Stimulated activated naive B cell treated with anti-CD40 and anti-IgM and Interleukin-4, amounts not matched to agents 10 μg/mL and 1 μg/mL and 100 μg/mL, for 72 hours (primary cell): ENCODE measurements at regions not wholly inside any gene's neighbourhood (a gene's known extent, or its start where the extent isn't known, plus 50 kb on each side); places are given as distances from the start of the nearest gene placed in this dataset.

ENCODE experiments used
- ATAC-seq, 2 donors: fragments of 150-1000 bp; cut with Tn5 transposase; replicated peaks; 2 replicates each; pipeline ENCODE4 v1.10.0; 2021; ENCODE audit warnings: moderate library complexity in 1 of 2
- DNase-seq: peaks from one replicate; pipeline ENCODE4 v3.0.0; 2021
- H3K27ac Mint-ChIP-seq: one replicate; pipeline ENCODE4 v1.8.0; 2022; ENCODE audit warnings: mild to moderate bottlenecking, mixed read lengths
- H3K27me3 Mint-ChIP-seq, 2 donors: one replicate each; pipeline ENCODE4 v1.8.0; 2022; ENCODE audit warnings: mixed read lengths in 2 of 2
- H3K36me3 Mint-ChIP-seq, 2 donors: one replicate each; pipeline ENCODE4 v1.8.0; 2022; ENCODE audit warnings: mixed read lengths in 2 of 2, mild to moderate bottlenecking in 1 of 2
- H3K4me1 Mint-ChIP-seq, 2 donors: one replicate each; pipeline ENCODE4 v1.8.0; 2022; ENCODE audit warnings: mixed read lengths in 2 of 2, mild to moderate bottlenecking in 1 of 2
- H3K4me3 Mint-ChIP-seq, 2 donors: one replicate each; pipeline ENCODE4 v1.8.0; 2022; ENCODE audit warnings: mild to moderate bottlenecking in 2 of 2, mixed read lengths in 2 of 2, moderate library complexity in 1 of 2
- H3K9me3 Mint-ChIP-seq, 2 donors: one replicate each; pipeline ENCODE4 v1.8.0; 2022; ENCODE audit warnings: mixed read lengths in 2 of 2, mild to moderate bottlenecking in 1 of 2

DNA sequence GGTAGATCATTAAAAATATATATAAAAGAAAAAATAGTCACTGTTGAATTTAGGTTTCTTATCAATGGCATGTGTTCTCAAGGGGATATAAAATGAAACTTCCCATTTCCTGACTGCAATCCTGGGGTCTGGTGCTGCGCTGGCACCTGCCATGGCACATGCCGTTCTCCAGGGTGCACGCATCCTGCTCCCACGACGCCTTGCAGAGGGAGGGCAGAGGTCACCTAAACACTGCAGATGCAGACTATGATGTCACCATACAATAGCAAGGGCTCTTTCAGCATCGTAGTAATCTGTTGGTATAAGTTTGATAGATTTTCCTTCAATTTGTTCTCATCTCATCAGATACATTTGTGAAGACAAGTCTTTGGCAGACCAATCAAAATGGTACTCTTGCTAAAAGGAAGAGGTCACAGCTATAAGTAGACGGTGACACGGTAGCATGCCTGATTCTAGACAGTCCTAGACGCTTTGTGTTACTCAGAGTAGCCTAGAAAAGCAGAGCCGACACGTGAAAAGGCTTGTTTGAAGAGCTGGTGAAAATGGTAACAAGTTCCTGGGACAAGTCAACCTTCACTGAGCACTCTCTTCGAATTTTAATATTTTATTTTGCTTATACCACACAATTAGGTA is 761.4 kb downstream of the DCDC2C start:
- ATAC-seq (no peak), DNase-seq (no peak)
- Mint-ChIP-seq H3K9me3 (peaks cover 3 to 8% of the 10 kb centered on the region in 2 donors), H3K4me3 (no peak overlapping the region), H3K27ac (no peak overlapping the region), H3K4me1 (no peaks in the 10 kb centered on the region), H3K27me3 (peaks cover 0 to 3% of the 10 kb centered on the region in 2 donors), H3K36me3 (no peaks in the 10 kb centered on the region)

DNA sequence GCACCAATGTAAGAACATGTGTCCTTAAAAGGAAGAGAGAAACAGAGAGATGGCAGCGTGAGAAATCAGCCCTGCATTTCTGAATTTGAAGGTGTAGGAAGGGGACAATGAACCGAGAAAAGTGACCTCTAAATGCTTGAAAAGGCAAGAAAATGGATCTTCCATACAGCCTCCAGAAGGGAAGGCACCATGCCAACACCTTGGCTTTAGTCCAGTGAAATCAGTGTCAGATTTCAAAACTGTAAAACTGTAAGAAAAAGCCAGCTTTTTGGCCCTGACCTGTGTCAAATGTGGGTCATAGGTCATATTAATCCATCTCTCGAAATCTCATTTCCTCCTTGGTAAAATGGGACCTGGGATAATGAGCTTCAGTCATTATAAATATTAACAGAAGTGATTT is 762.3 kb downstream of the DCDC2C start:
- Mint-ChIP-seq H3K27me3 (peaks cover 0 to 5% of the 10 kb centered on the region in 2 donors), H3K4me1 (no peaks in the 10 kb centered on the region), H3K36me3 (no peaks in the 10 kb centered on the region), H3K9me3 (peaks cover 3 to 10% of the 10 kb centered on the region in 2 donors), H3K27ac (no peak overlapping the region), H3K4me3 (no peak overlapping the region)
- ATAC-seq (no peak), DNase-seq (no peak)

DNA sequence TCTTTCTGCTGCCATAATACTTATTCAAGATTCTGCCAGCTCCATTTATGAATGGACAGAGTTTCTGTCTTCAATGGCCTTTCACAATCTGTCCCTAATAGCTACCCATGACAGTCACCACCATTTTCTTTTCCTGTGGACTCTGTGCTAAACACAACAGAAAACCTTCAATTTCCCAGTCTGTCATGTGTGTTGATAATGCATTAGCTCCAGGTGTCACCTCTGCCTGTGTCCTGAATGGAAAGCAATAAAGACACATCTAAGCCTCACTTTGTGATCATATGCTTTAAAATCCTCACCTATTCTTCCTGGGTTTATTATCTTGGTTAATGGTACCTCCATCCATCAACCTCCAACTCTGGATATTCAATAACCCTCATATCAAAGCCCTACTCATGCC is 772.2 kb downstream of the DCDC2C start:
- no peaks in the 10 kb centered on the region for H3K4me1 Mint-ChIP-seq
- no peaks in the 10 kb centered on the region for H3K36me3 Mint-ChIP-seq
- H3K9me3 Mint-ChIP-seq: peaks cover 0 to 1% of the 10 kb centered on the region in 2 donors
- ATAC-seq (no peak), DNase-seq (no peak)
- H3K4me3 Mint-ChIP-seq: no peak overlapping the region
- no peaks in the 10 kb centered on the region for H3K27me3 Mint-ChIP-seq
- no peak overlapping the region for H3K27ac Mint-ChIP-seq

DNA sequence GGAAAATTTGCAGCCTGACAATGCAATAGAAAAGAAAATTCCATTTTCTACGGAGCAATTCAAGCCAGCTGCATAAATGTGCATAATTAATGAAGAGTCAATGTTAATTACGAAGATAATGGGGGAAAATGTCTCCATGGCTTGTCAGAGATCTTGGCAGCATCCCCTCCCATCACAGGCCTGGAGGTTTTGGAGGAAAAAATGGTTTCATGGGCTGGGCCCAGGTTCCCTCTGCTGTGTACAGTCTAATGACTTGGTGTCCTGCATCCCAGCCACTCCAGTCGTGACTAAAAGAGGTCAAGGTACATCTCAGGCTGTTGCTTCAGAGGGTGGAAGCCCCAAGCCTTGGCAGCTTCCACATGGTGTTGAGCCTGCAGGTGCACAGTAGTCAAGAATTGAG is 779.7 kb downstream of the DCDC2C start:
- Mint-ChIP-seq H3K27me3 (no peaks in the 10 kb centered on the region), H3K9me3 (peaks cover 18 to 20% of the 10 kb centered on the region in 2 donors), H3K27ac (no peak overlapping the region), H3K4me1 (no peaks in the 10 kb centered on the region), H3K4me3 (no peak overlapping the region), H3K36me3 (no peaks in the 10 kb centered on the region)
- ATAC-seq (no peak), DNase-seq (no peak)

DNA sequence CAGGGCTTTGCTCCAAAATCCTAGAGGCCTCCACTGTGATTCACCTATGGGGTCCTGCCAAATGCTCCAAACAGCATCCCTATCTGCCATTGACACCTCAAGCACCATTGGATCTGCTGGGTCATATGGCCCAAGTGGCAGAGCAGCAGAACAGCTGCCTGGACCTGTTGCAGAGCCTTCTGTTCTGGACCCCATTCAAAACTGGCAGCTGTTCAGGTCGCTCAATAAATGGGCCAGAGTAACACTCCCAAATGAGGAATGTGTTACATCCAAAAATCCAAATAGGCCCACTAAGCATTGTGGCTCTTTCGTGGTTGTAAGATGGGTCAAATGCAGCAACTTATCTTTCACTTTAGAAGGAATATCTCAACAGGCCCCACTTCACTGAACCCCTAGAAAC is 783.6 kb downstream of the DCDC2C start:
- H3K4me1 Mint-ChIP-seq: no peaks in the 10 kb centered on the region
- H3K27me3 Mint-ChIP-seq: no peaks in the 10 kb centered on the region
- DNase-seq: no peak
- H3K9me3 Mint-ChIP-seq: peaks cover 15 to 20% of the 10 kb centered on the region in 2 donors
- no peak for ATAC-seq
- H3K27ac Mint-ChIP-seq: no peak overlapping the region
- H3K4me3 Mint-ChIP-seq: no peak overlapping the region
- no peaks in the 10 kb centered on the region for H3K36me3 Mint-ChIP-seq

DNA sequence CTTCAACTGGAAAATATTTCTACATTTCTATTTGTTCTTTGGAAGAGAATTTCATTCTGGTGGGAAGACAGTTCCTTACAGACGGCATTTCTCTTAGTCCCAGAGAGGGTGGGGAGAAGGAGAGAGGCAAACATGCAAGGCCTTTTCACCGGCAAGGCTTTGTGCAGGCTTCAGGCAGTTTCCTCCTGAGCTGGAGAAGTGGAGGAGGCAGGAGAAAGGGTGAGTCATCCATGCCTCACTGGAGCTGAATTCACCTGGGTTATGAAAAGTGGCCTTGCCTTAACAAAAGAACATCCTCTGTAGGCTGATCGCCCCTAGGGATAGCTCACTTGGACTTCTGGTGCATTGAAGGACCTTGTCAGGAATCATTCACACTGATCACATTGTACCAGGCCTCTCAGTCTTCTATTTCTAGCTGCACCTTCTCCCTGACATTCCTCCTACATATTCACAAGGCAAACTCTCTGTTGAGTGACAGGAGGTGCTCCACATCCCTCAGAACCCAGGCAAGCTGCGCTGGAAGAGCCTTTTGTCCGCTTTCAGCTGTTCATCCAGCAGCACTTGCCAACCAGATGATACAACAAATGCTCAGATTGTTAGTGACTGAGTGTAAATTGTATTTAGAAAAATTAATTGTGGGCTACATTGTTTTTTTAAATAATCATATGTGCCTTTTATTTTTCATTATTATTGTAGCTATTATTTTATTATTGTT is 796.1 kb downstream of the DCDC2C start:
- DNase-seq: no peak
- Mint-ChIP-seq H3K4me1 (no peaks in the 10 kb centered on the region), H3K36me3 (no peaks in the 10 kb centered on the region), H3K4me3 (no peak overlapping the region), H3K27ac (no peak overlapping the region), H3K9me3 (no peaks in the 10 kb centered on the region), H3K27me3 (no peaks in the 10 kb centered on the region)
- ATAC-seq: no peak

DNA sequence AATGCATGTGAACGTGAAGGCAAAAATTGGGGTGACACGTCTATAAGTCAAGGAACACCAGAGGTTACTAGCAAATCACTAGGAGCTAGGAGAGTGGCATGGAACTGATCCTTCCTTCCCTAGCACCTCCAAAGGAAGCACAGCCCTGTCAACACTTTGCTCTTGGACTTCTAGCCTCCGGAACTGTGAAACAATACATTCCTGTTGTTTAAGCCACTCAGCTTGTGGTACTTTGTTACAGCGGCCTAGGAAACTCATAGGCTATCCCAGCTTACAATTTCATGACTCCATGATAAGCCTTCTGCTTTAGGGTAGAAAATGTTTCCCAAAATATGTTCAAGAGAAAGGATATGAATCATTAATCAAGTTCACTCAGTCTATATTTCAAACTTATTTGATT is 798.1 kb downstream of the DCDC2C start:
- ATAC-seq: no peak

DNA sequence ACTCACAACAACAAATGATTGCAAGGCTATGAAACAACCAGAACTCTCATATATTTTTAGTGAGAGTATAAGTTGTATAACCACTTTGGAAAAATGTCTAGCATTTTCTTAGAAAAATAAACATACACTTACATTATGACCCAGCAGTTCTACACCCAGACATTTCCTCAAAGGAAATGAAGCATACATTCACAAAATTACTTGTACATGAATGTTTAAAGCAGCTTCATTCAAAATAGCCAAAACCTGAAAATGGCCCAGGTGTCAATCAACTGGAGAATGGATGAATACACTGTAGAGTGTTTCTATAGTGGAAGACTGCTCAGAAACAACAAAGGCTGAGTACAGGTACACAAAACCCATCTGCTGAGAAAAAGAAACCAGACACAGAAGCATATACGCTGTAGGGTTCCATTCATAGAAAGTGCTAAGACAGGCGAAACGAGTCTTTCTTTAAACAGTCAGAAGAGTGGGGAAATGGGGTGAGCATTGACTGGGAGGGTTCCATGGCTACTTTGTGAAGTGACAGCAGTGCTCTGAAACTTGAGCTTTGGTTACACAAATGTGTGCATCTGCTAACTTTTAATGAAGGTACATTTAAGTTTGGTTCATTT is 799.0 kb downstream of the DCDC2C start:
- ATAC-seq (no peak), DNase-seq (no peak)
- Mint-ChIP-seq H3K27me3 (no peaks in the 10 kb centered on the region), H3K4me3 (no peak overlapping the region), H3K9me3 (no peaks in the 10 kb centered on the region), H3K4me1 (no peaks in the 10 kb centered on the region), H3K27ac (no peak overlapping the region), H3K36me3 (no peaks in the 10 kb centered on the region)

More for the DNA sequence above, 798.1 kb downstream of the DCDC2C start:
- H3K4me1 Mint-ChIP-seq: no peaks in the 10 kb centered on the region
- no peak overlapping the region for H3K4me3 Mint-ChIP-seq
- no peak overlapping the region for H3K27ac Mint-ChIP-seq
- no peaks in the 10 kb centered on the region for H3K9me3 Mint-ChIP-seq
- no peak for DNase-seq
- H3K27me3 Mint-ChIP-seq: no peaks in the 10 kb centered on the region
- no peaks in the 10 kb centered on the region for H3K36me3 Mint-ChIP-seq

DNA sequence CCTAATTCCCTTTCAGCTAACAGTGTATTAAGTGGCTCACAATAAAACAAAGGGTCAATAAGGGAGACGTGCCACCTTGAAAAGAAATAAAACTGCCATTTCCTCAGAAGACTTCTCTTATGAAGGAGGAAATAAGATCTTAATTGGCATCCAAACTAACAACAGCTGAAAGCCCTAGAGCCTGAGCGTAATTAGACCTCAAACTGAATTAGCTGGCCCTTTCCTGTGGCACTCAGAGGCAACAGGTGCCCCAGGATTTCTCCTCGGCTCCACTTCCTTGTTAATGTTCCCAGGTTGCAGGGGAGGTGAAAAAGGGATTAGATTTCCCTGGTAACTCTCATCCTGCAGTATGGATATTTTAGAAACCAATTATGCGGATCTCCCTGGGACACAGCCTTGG is 804.3 kb downstream of the DCDC2C start:
- DNase-seq (no peak), ATAC-seq (no peak)
- H3K36me3 Mint-ChIP-seq: no peaks in the 10 kb centered on the region
- H3K27ac Mint-ChIP-seq: no peak overlapping the region
- no peak overlapping the region for H3K4me3 Mint-ChIP-seq
- no peaks in the 10 kb centered on the region for H3K27me3 Mint-ChIP-seq
- H3K4me1 Mint-ChIP-seq: no peaks in the 10 kb centered on the region
- peaks cover 2 to 3% of the 10 kb centered on the region in 2 donors for H3K9me3 Mint-ChIP-seq

DNA sequence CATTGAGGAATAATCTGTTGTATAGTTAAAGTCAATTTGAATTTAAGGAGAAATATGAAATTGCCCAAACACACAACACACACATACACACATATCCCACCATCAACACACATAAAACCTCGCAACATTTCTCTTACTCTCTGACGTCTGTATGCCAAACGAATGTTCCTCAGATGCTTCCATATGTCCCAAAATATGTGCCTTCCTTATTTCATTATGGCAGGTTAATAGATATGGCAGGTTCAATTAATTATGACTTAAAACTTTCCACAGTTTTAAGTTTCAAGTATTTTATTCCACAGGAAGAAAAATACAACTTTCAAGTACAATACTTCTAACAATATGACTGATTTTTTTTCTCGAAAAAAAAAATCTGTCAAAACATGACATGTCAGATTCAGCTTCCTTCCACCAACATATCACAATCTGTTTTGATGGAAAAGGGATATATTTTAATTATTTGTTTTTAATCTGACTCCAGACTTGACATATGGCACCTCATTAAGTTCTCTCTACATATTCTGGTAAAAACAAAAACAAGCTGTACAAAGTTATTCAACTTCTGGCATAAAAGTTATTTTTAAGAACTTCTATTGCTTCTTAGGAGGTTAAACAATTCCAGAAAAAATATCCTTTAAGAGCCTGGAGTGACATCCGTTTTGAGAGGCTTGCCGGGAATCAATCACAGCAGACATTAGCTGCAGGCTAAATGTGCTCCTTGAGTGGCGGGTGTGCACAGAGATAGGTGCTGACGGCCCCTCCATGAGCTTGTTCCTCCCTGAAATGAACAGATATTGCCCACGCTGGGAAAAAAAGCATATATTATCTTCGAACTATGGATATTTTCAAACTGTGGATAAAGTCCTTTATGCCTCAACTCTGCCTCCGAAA is 812.7 kb downstream of the DCDC2C start:
- ATAC-seq: no peak
- no peak overlapping the region for H3K4me3 Mint-ChIP-seq

DNA sequence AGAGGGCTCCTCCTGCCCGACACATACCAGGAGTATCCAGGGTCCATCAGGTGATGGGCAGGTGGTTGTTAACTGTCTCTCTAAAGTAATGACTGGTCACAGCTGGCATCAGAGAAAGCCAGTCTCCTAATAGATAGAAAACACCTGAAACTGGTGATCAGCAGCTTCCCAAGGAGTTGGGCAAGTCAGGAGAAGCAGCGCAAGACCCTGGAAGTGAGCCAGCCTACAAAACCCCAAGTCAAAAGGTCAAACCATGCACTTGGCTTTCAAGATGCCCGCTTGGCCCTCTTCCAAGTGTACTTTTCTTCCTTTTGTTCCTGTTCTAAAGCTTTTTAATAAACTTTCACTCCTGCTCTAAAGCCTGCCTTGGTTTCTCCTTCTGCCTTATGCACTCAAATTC is 815.2 kb downstream of the DCDC2C start:
- no peaks in the 10 kb centered on the region for H3K4me1 Mint-ChIP-seq
- H3K9me3 Mint-ChIP-seq: peaks cover 0 to 4% of the 10 kb centered on the region in 2 donors
- no peak overlapping the region for H3K4me3 Mint-ChIP-seq
- no peaks in the 10 kb centered on the region for H3K27me3 Mint-ChIP-seq
- H3K27ac Mint-ChIP-seq: no peak overlapping the region
- H3K36me3 Mint-ChIP-seq: no peaks in the 10 kb centered on the region
- DNase-seq (no peak), ATAC-seq (no peak)

More for the DNA sequence above, 812.7 kb downstream of the DCDC2C start:
- DNase-seq: no peak
- no peak overlapping the region for H3K27ac Mint-ChIP-seq
- no peaks in the 10 kb centered on the region for H3K27me3 Mint-ChIP-seq
- no peaks in the 10 kb centered on the region for H3K36me3 Mint-ChIP-seq
- H3K9me3 Mint-ChIP-seq: peaks cover 3% of the 10 kb centered on the region in 2 donors
- no peaks in the 10 kb centered on the region for H3K4me1 Mint-ChIP-seq

DNA sequence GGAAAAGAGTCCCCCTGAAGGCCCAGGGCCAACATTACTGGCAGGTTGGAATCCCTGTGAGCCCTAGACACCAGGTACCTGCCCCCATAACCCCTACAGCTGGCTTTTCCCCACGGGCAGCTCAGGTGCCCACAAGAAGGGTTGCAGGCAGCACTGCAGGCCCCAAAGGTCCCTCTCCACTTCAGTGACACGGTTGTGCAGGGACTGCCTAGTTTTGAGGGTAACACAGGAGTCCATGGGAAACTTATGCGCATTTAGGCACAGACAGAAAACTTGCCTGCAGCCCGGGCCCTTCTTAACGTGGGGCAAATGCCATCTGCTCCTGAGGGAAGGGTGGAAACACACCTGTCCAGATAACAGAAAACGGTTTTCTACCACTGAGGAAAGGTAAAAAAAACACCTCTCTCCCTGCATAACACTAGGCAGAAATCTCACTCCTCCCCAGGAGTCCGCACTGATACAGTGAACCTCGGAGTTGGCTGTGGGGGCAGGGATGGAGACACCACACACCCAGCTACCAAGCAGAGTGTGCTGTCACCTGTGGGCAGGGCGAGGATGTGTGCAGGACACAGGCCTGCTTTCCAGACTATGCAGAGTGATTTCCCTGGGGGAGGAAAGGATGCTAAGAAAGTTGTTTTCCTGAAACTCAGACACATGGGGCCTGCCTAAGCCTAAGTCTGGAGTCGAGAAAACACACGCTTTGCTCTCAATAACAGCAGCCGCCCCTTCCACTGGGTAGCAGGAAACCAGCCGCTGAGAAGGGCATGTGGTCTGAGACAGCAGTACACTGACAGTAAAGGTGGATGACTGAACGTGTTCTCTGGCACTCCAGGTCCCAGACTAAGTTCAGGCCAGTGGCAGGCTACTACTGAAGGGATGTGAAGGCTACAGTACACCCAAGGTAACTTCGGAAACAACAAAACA is 819.4 kb downstream of the DCDC2C start:
- DNase-seq (no peak), ATAC-seq (no peak)
- no peaks in the 10 kb centered on the region for H3K4me1 Mint-ChIP-seq
- H3K4me3 Mint-ChIP-seq: no peak overlapping the region
- H3K36me3 Mint-ChIP-seq: no peaks in the 10 kb centered on the region
- H3K27ac Mint-ChIP-seq: no peak overlapping the region
- H3K27me3 Mint-ChIP-seq: no peaks in the 10 kb centered on the region
- peaks cover 0 to 3% of the 10 kb centered on the region in 2 donors for H3K9me3 Mint-ChIP-seq

DNA sequence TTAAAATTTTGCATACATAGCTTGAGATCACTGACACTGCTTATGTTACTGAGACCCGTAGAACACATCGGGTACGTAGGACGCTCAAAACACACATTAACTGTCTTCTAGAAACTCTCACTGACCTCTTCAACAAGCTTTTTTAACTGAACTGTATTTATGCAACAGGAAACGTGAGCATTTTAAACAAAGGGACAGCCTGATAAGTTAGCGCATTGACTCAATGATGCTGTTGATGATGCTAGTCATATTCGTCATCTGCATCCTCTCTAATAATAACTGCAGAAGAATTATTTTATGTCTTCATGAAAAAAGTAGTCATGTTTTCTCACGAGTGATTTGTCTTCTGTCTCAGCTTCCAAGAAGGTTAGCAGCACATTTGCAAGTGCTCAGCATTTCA is 824.0 kb downstream of the DCDC2C start:
- no peak overlapping the region for H3K27ac Mint-ChIP-seq
- ATAC-seq: no peak

More for the DNA sequence above, 824.0 kb downstream of the DCDC2C start:
- H3K27me3 Mint-ChIP-seq: no peaks in the 10 kb centered on the region
- no peak for DNase-seq
- peaks cover 0 to 4% of the 10 kb centered on the region in 2 donors for H3K9me3 Mint-ChIP-seq
- H3K36me3 Mint-ChIP-seq: no peaks in the 10 kb centered on the region
- no peaks in the 10 kb centered on the region for H3K4me1 Mint-ChIP-seq
- H3K4me3 Mint-ChIP-seq: no peak overlapping the region
